Eye (tissue), 1 donor: ENCODE measurements at regions not wholly inside any gene's neighbourhood (a gene's known extent, or its start where the extent isn't known, plus 50 kb on each side); places are given as distances from the start of the nearest gene placed in this dataset.

ENCODE experiments used
- DNase-seq: peaks from one replicate; pipeline ENCODE4 v3.0.0-alpha.2; 2015

- no peak for DNase-seq
Measured at GRCh38 chr6:16078064-16078463, 50.8 kb upstream of the MYLIP start.

GRCh38 chr6:16069671-16070070, 59.2 kb upstream of the MYLIP start:
- no peak for DNase-seq

GRCh38 chr6:16069222-16069621, 59.7 kb upstream of the MYLIP start:
- DNase-seq: no peak

- DNase-seq: no peak
Measured at GRCh38 chr6:16067568-16067967, 61.3 kb upstream of the MYLIP start.

GRCh38 chr6:16064671-16065072, 64.2 kb upstream of the MYLIP start:
- peak; percentile 28 for DNase-seq

- no peak for DNase-seq
Measured at GRCh38 chr6:16063580-16063979, 65.3 kb upstream of the MYLIP start.

GRCh38 chr6:16061818-16062217, 67.1 kb upstream of the MYLIP start:
- DNase-seq: no peak

- no peak for DNase-seq
Measured at GRCh38 chr6:16060039-16060438, 68.8 kb upstream of the MYLIP start.

- DNase-seq: no peak
Measured at GRCh38 chr6:16059496-16059895, 69.4 kb upstream of the MYLIP start.

GRCh38 chr6:16058929-16059345, 69.9 kb upstream of the MYLIP start:
- no peak for DNase-seq

- DNase-seq: no peak
Measured at GRCh38 chr6:16058201-16058928, 70.5 kb upstream of the MYLIP start.

GRCh38 chr6:16057446-16057845, 71.4 kb upstream of the MYLIP start:
- DNase-seq: no peak

GRCh38 chr6:16056263-16056870, 72.5 kb upstream of the MYLIP start:
- DNase-seq: no peak

GRCh38 chr6:16055852-16056251, 73.0 kb upstream of the MYLIP start:
- no peak for DNase-seq

- DNase-seq: no peak
Measured at GRCh38 chr6:16049168-16049567, 79.7 kb upstream of the MYLIP start.

GRCh38 chr6:16048221-16048620, 80.7 kb upstream of the MYLIP start:
- no peak for DNase-seq

GRCh38 chr6:16047435-16047990, 81.4 kb upstream of the MYLIP start:
- no peak for DNase-seq

- DNase-seq: peak; percentile 40
Measured at GRCh38 chr6:16045238-16045637, 83.6 kb upstream of the MYLIP start.

- DNase-seq: no peak
Measured at GRCh38 chr6:16044211-16044643, 84.7 kb upstream of the MYLIP start.

- DNase-seq: no peak
Measured at GRCh38 chr6:16043171-16044135, 85.4 kb upstream of the MYLIP start.

GRCh38 chr6:16042751-16043150, 86.1 kb upstream of the MYLIP start:
- no peak for DNase-seq

- DNase-seq: no peak
Measured at GRCh38 chr6:16041327-16041726, 87.6 kb upstream of the MYLIP start.

GRCh38 chr6:16040628-16040974, 88.3 kb upstream of the MYLIP start:
- DNase-seq: no peak
